ENCODE measurements at regions not wholly inside any gene's neighbourhood (a gene's known extent, or its start where the extent isn't known, plus 50 kb on each side); places are given as distances from the start of the nearest gene placed in this dataset.

GRCh38 chr3:145427355-145427754, 733.6 kb downstream of the PLOD2 start:
- TF ChIP-seq EP300 (IDR thresholded peaks at IDR 0.05): no peak
- TF ChIP-seq, protein P1, sequence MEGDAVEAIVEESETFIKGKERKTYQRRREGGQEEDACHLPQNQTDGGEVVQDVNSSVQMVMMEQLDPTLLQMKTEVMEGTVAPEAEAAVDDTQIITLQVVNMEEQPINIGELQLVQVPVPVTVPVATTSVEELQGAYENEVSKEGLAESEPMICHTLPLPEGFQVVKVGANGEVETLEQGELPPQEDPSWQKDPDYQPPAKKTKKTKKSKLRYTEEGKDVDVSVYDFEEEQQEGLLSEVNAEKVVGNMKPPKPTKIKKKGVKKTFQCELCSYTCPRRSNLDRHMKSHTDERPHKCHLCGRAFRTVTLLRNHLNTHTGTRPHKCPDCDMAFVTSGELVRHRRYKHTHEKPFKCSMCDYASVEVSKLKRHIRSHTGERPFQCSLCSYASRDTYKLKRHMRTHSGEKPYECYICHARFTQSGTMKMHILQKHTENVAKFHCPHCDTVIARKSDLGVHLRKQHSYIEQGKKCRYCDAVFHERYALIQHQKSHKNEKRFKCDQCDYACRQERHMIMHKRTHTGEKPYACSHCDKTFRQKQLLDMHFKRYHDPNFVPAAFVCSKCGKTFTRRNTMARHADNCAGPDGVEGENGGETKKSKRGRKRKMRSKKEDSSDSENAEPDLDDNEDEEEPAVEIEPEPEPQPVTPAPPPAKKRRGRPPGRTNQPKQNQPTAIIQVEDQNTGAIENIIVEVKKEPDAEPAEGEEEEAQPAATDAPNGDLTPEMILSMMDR (IDR thresholded peaks at IDR 0.05): no peak
- TF ChIP-seq POLR2AphosphoS5 (IDR thresholded peaks at IDR 0.05): no peak
